ENCODE measurements at regions not wholly inside any gene's neighbourhood (a gene's known extent, or its start where the extent isn't known, plus 50 kb on each side); places are given as distances from the start of the nearest gene placed in this dataset.

GRCh38 chr7:12085516-12085915 lies 125.6 kb upstream of the TMEM106B start:
- FAIRE-seq, result no peak

- no peak for FAIRE-seq
Observed at GRCh38 chr7:12089951-12090756, 120.9 kb upstream of the TMEM106B start.

GRCh38 chr7:12090757-12091221 lies 120.3 kb upstream of the TMEM106B start:
- FAIRE-seq, result no peak

- no peak for FAIRE-seq
Observed at GRCh38 chr7:12091231-12091630, 119.9 kb upstream of the TMEM106B start.

GRCh38 chr7:12092499-12093130 lies 118.5 kb upstream of the TMEM106B start:
- no peak for FAIRE-seq

GRCh38 chr7:12093365-12093764 lies 117.7 kb upstream of the TMEM106B start:
- FAIRE-seq, result no peak

- FAIRE-seq, result no peak
Observed at GRCh38 chr7:12094365-12094921, 116.7 kb upstream of the TMEM106B start.

- FAIRE-seq, result no peak
Observed at GRCh38 chr7:12102126-12102525, 109.0 kb upstream of the TMEM106B start.

- no peak for FAIRE-seq
Observed at GRCh38 chr7:12102527-12102926, 108.6 kb upstream of the TMEM106B start.

GRCh38 chr7:12103948-12104347 lies 107.1 kb upstream of the TMEM106B start:
- no peak for FAIRE-seq

- no peak for FAIRE-seq
Observed at GRCh38 chr7:12107381-12107780, 103.7 kb upstream of the TMEM106B start.

- no peak for FAIRE-seq
Observed at GRCh38 chr7:12107841-12108254, 103.2 kb upstream of the TMEM106B start.

GRCh38 chr7:12110425-12110824 lies 100.7 kb upstream of the TMEM106B start:
- no peak for FAIRE-seq

GRCh38 chr7:12111422-12112405 lies 99.4 kb upstream of the TMEM106B start:
- FAIRE-seq, result no peak

- no peak for FAIRE-seq
Observed at GRCh38 chr7:12117170-12117569, 93.9 kb upstream of the TMEM106B start.

GRCh38 chr7:12119620-12120303 lies 91.3 kb upstream of the TMEM106B start:
- no peak for FAIRE-seq

GRCh38 chr7:12120632-12121031 lies 90.5 kb upstream of the TMEM106B start:
- no peak for FAIRE-seq

- no peak for FAIRE-seq
Observed at GRCh38 chr7:12123172-12123571, 87.9 kb upstream of the TMEM106B start.

GRCh38 chr7:12124028-12124427 lies 87.1 kb upstream of the TMEM106B start:
- no peak for FAIRE-seq

GRCh38 chr7:12127455-12127854 lies 83.6 kb upstream of the TMEM106B start:
- FAIRE-seq, result no peak

- no peak for FAIRE-seq
Observed at GRCh38 chr7:12130609-12131008, 80.5 kb upstream of the TMEM106B start.

- no peak for FAIRE-seq
Observed at GRCh38 chr7:12131122-12131521, 80.0 kb upstream of the TMEM106B start.
